GM19351 (cell line): ENCODE measurements at regions not wholly inside any gene's neighbourhood (a gene's known extent, or its start where the extent isn't known, plus 50 kb on each side); places are given as distances from the start of the nearest gene placed in this dataset.

Experiments used
- ATAC-seq: cut with Tn5 transposase; IDR thresholded peaks from one replicate; pipeline ENCODE4 v1.9.1; 2021; ENCODE audit warnings: mild to moderate bottlenecking, moderate library complexity; ENCODE audit not compliant: unreplicated experiment

GRCh38 chr10:123585477-123586445 is 80.4 kb upstream of the GPR26 start:
- ATAC-seq: no peak

DNA sequence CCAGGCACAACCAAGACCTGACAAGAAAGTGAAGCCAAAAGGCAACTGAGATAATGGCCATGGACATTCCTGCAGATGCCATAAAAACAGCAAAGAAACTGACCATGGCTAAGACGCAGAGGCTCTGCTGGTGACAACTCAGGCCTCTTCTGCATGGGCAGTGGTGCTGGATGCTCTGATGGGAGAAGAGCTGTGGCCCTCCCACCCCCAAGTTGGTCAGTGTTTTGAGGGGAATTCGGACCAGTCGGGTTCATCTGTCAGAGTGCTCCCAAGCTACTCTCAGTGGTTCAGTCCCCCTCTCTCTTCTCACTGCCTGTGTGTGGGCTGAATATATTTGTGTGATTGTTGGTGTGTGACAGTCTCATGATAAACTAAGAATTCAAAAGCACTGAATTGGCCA is 79.0 kb upstream of the GPR26 start:
- no peak for ATAC-seq

DNA sequence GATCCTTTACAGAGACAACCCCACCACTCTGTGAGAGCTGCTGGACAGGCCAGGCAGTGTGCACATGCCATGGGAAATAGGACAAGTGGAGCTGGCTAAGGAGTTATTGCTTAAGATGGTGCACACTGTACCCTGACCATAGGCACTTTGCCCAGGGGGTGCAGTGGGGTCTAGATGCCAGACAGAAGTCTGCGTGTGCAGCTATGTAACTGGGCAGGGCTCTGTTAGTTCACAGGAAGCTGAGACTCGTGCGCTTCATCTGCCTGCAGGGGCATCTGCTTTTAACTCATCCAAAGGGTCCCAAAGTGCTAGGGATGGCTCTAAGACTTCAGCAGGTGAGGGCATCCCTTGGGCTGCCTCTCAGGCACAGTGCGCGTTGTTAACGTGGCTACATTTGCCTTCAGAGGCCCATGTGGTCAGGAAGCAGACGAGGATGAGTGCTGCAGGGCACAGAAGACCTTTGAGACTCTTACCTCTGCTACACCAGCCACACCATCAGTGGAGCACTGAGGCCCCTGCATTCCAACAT is 77.7 kb upstream of the GPR26 start:
- no peak for ATAC-seq

GRCh38 chr10:123595661-123596060 is 70.5 kb upstream of the GPR26 start:
- ATAC-seq: no peak

- no peak for ATAC-seq
Observed at GRCh38 chr10:123597676-123598075, 68.5 kb upstream of the GPR26 start.

DNA sequence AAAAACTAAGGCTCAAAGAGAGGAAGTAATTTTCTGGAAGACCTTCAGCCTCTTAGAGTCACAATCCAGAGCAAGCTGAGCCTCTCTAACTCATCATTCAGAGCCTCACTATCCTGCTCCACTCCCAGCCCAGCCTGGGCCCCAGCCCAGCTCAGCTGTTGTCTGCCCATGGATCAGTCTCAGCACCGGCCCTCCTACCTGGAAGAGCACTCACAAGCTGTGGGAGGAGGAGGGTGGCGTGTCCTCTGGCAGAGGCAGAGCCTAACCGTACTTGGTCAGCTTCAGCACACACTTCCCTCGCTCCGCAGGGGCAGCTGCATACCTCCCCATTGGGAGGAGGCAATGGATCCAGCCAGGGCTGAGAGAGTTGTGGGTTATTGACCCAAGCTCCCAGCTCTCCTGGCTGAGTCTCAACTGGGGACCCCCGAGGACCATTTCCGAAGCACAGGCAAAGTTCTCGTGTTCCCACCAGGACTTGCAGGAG is 66.7 kb upstream of the GPR26 start:
- no peak for ATAC-seq

GRCh38 chr10:123600177-123600576 is 66.0 kb upstream of the GPR26 start:
- no peak for ATAC-seq

DNA sequence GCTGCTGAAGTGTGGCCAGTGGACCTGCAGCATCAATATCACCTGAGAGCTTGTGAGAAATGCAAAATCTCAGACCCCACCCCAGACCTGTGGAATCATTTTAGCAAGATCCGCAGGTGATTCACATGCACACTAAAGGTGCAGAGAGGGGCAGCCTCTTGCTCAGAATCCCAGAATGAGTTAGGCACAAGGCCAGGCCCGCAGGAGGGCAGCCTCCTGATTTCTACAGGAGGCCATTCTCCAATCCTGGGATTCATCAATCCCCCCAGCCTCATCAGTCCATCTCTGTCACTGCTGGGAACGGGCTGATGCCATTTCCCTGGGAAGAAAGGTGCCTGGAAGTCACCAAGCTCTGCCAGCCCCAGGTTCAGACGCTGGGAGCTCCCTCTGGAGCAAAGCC is 63.0 kb upstream of the GPR26 start:
- ATAC-seq: no peak

DNA sequence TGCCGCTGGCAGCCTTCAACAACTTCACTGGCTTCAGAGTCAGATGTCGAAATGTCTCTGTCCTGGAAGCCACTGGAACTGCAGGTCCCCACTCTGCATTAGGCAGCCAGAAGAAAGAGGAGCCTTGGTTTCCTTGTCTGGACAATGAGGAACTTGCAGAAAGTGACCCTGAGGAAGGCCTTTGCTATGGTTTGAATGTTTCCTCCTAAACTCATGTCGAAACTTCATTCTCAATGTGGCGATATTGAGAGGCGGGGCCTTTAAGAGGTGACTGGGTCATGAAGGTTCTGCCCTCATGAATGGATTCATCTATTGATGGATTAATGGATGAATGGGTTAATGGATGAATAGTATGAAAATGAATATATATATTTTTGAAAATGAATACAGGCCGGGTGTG is 61.6 kb upstream of the GPR26 start:
- ATAC-seq: no peak

DNA sequence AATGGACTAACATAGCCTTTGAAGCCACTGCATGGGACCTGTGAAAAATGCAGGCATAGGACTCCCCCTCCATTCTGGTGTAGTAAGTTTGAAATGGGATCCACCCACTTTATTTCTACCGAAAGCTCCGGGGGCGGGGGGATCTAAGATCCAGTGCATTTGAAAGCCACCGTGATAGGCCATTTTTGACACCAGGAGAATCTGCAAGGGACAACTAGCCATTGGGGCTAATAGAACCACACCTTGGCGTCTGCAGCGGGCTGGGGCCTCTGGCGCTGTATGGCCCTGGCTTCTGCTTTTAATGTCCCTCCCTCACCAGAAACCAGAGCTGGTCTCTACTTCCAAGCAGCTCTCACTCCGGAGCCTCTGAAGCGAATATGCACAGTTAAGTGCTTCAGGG is 60.1 kb upstream of the GPR26 start:
- no peak for ATAC-seq

DNA sequence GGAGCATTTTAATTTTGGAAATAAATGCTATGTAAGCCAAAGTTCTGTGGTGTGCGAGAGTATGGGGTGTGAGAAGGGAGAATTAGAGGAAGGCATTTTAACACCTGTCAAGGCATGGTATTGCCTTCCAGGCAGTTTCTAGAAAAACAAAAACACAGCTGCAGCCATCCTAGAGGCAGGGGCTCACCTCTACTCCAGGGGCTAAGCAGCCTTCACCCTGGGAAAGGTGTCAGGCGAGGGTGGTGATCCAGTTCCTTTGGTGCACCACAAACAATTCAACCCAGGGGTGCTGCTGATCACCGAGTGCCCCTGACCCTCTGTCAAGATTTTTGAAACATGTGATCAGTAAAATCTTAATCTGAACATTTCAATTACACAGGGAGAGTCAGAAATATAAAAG is 59.2 kb upstream of the GPR26 start:
- no peak for ATAC-seq

DNA sequence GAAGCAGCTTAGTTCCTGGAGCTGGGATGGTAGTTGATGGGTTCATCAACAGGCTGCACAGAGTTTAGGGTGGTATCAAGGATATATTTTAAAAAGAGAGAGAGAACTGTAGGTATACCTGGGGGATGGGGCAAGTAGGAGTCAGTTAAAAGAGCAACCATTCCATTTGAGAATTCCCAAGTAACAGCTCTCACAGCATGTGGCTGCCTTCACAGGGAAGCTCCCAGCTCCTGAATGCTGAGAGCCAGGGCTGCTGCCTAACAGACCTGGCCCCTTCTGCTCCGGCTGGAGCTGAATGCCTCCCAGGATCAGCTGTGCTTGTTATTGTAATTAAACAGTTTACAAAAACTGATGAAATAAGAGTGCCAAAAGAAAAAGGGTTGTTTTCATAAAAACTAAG is 58.8 kb upstream of the GPR26 start:
- no peak for ATAC-seq

GRCh38 chr10:123608047-123608446 is 58.1 kb upstream of the GPR26 start:
- ATAC-seq: no peak

- no peak for ATAC-seq
Observed at GRCh38 chr10:123611243-123611642, 54.9 kb upstream of the GPR26 start.

- no peak for ATAC-seq
Observed at GRCh38 chr10:123611876-123612275, 54.3 kb upstream of the GPR26 start.

DNA sequence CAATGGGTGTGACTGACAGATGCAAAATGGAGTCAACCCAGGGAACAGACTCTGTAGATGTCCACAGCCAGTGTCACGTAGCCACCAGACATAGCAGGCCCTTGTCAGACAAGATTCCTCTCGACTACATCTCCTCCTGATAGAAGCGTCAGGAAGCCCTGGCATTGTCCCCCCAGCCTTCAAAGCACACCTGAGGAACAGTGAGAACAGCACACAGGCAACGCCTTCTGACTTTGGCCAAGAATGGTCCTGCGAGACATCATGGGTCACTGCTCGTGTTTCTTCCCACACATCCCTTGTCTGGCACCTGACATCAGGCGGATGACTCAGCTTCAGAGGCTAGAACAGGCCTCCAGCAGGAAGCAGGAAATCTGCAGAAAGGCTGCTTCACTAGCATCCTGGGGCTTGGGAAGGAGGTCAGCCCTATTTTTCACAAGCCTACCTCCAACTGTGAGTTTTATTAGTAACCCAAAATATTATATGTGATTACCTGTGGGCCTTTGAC is 52.8 kb upstream of the GPR26 start:
- ATAC-seq: no peak

GRCh38 chr10:123614888-123615287 is 51.3 kb upstream of the GPR26 start:
- no peak for ATAC-seq
